GM18502 (cell line): ENCODE measurements at regions not wholly inside any gene's neighbourhood (a gene's known extent, or its start where the extent isn't known, plus 50 kb on each side); places are given as distances from the start of the nearest gene placed in this dataset.
"Not testable (repeated sequence)": the region's sequence is repeated elsewhere in the genome, so short reads cannot be mapped to it uniquely, and the experiment has no call there.

Source experiments
- ATAC-seq: cut with Tn5 transposase; IDR thresholded peaks from one replicate; pipeline ENCODE4 v1.9.1; 2021; ENCODE audit warnings: mild to moderate bottlenecking; ENCODE audit not compliant: unreplicated experiment, poor library complexity

GRCh38 chr5:152606776-152607364 is 201.8 kb upstream of the NMUR2 start:
- ATAC-seq, result no peak

- ATAC-seq, result no peak
Measured at GRCh38 chr5:152607401-152608160, 202.5 kb upstream of the NMUR2 start.

- no peak for ATAC-seq
Measured at GRCh38 chr5:152608458-152608857, 203.4 kb upstream of the NMUR2 start.

GRCh38 chr5:152619756-152620155 is 214.7 kb upstream of the NMUR2 start:
- ATAC-seq, result no peak

- ATAC-seq, result no peak
Measured at GRCh38 chr5:152622628-152623027, 217.5 kb upstream of the NMUR2 start.

GRCh38 chr5:152623951-152624350 is 218.9 kb upstream of the NMUR2 start:
- ATAC-seq, result no peak

- no peak for ATAC-seq
Measured at GRCh38 chr5:152625696-152626095, 220.6 kb upstream of the NMUR2 start.

GRCh38 chr5:152631221-152631620 is 226.1 kb upstream of the NMUR2 start:
- no peak for ATAC-seq

GRCh38 chr5:152632360-152632759 is 227.3 kb upstream of the NMUR2 start:
- ATAC-seq, result no peak

GRCh38 chr5:152634586-152634985 is 229.5 kb upstream of the NMUR2 start:
- no peak for ATAC-seq

- no peak for ATAC-seq
Measured at GRCh38 chr5:152638996-152639552, 234.0 kb upstream of the NMUR2 start.

- no peak for ATAC-seq
Measured at GRCh38 chr5:152641970-152642805, 237.1 kb upstream of the NMUR2 start.

- ATAC-seq, result no peak
Measured at GRCh38 chr5:152642880-152643279, 237.8 kb upstream of the NMUR2 start.

- ATAC-seq, result no peak
Measured at GRCh38 chr5:152644029-152644728, 239.1 kb upstream of the NMUR2 start.

- no peak for ATAC-seq
Measured at GRCh38 chr5:152649609-152650008, 244.5 kb upstream of the NMUR2 start.

GRCh38 chr5:152650413-152650812 is 245.3 kb upstream of the NMUR2 start:
- no peak for ATAC-seq

- ATAC-seq, result not testable (repeated sequence)
Measured at GRCh38 chr5:152659470-152659869, 254.4 kb upstream of the NMUR2 start.

- no peak for ATAC-seq
Measured at GRCh38 chr5:152673601-152674000, 268.5 kb upstream of the NMUR2 start.

- ATAC-seq, result no peak
Measured at GRCh38 chr5:152674403-152674802, 269.3 kb upstream of the NMUR2 start.

- no peak for ATAC-seq
Measured at GRCh38 chr5:152676196-152676595, 271.1 kb upstream of the NMUR2 start.
